Keratinocyte (primary cell): ENCODE measurements at regions not wholly inside any gene's neighbourhood (a gene's known extent, or its start where the extent isn't known, plus 50 kb on each side); places are given as distances from the start of the nearest gene placed in this dataset.
A peak's percentile ranks its signal among the peaks of the same experiment; 100 is the strongest.

Source experiments
- DNase-seq: peaks from one replicate; pipeline ENCODE4 v3.0.0-alpha.2; 2011; ENCODE audit warnings: low read depth, missing footprints, low spot score
- FAIRE-seq: peaks from 2 replicates; lab custom pipeline; 2011; peaks lifted over from hg19 to GRCh38; lab: Jason Lieb, UNC
- H2AFZ ChIP-seq: 2 replicates; pipeline ENCODE4 v1.6.0; 2012; ENCODE audit warnings: low read length, control low read depth, inconsistent platforms; ENCODE audit not compliant: control insufficient read depth
- H3K27ac ChIP-seq: 2 replicates; pipeline ENCODE4 v1.5.1; 2011; ENCODE audit warnings: low read length; ENCODE audit not compliant: control insufficient read depth, insufficient read depth
- H3K27me3 ChIP-seq: 3 replicates; pipeline ENCODE4 v1.6.0; 2011; ENCODE audit warnings: low read length; ENCODE audit not compliant: control insufficient read depth, insufficient read depth; ENCODE audit errors: extremely low read depth
- H3K36me3 ChIP-seq, 2 experiments: 2 replicates in 1 of 2; 3 replicates in 1 of 2; pipeline ENCODE4 v1.5.1; 2011; ENCODE audit warnings: low read length in 2 of 2, mild to moderate bottlenecking in 1 of 2; ENCODE audit not compliant: control insufficient read depth in 2 of 2, insufficient read depth in 2 of 2; ENCODE audit errors: extremely low read depth in 1 of 2
- H3K4me1 ChIP-seq: 3 replicates; pipeline ENCODE4 v1.5.1; 2011; ENCODE audit warnings: low read length; ENCODE audit not compliant: control insufficient read depth, insufficient read depth; ENCODE audit errors: extremely low read depth
- H3K4me2 ChIP-seq: 3 replicates; pipeline ENCODE4 v1.6.0; 2011; ENCODE audit warnings: low read depth, low read length; ENCODE audit not compliant: control insufficient read depth, insufficient read depth; ENCODE audit errors: extremely low read depth
- H3K4me3 ChIP-seq, 3 experiments: fragments of 200-600 bp in 1 of 3; sonication (generic) in 1 of 3; 2 replicates in 2 of 3; 3 replicates in 1 of 3; pipeline ENCODE4 v1.5.1; 2011 to 2016; ENCODE audit warnings: low read length in 3 of 3, mild to moderate bottlenecking in 3 of 3, control low read depth in 2 of 3, inconsistent platforms in 1 of 3, low read depth in 1 of 3, mixed read lengths in 1 of 3, mixed run types in 1 of 3, moderate library complexity in 1 of 3; ENCODE audit not compliant: control insufficient read depth in 2 of 3, insufficient read depth in 2 of 3; ENCODE audit errors: extremely low read depth in 1 of 3
- H3K79me2 ChIP-seq: 2 replicates; pipeline ENCODE4 v1.6.0; 2012; ENCODE audit warnings: low read length; ENCODE audit not compliant: control insufficient read depth, insufficient read depth
- H3K9ac ChIP-seq: 3 replicates; pipeline ENCODE4 v1.6.0; 2011; ENCODE audit warnings: low read length; ENCODE audit not compliant: control insufficient read depth, insufficient read depth; ENCODE audit errors: extremely low read depth
- H3K9me1 ChIP-seq: 3 replicates; pipeline ENCODE4 v1.6.0; 2011; ENCODE audit warnings: low read length; ENCODE audit not compliant: control insufficient read depth, insufficient read depth; ENCODE audit errors: extremely low read depth
- H3K9me3 ChIP-seq: 2 replicates; pipeline ENCODE4 v1.5.1; 2012; ENCODE audit warnings: low read depth, low read length; ENCODE audit not compliant: control insufficient read depth
- H4K20me1 ChIP-seq: 3 replicates; pipeline ENCODE4 v1.6.0; 2011; ENCODE audit warnings: low read length; ENCODE audit not compliant: control insufficient read depth, insufficient read depth; ENCODE audit errors: extremely low read depth
- CTCF ChIP-seq, 3 experiments: IDR thresholded peaks in 1 of 3; conservative IDR thresholded peaks in 1 of 3; optimal IDR thresholded peaks in 1 of 3; 2 replicates in 2 of 3; 3 replicates in 1 of 3; pipeline versions ENCODE3 to v1.5.1; 2011; ENCODE audit warnings: low read length in 3 of 3, mild to moderate bottlenecking in 3 of 3, moderate library complexity in 2 of 3, control low read depth in 1 of 3, inconsistent platforms in 1 of 3; ENCODE audit not compliant: insufficient read depth in 2 of 3; ENCODE audit errors: extremely low read depth in 1 of 3
- EZH2 ChIP-seq: IDR thresholded peaks from one replicate; pipeline ENCODE4 v1.6.1; 2012; ENCODE audit warnings: inconsistent platforms, mild to moderate bottlenecking, low read length, moderate library complexity
- dilution Hi-C: fragments of 300-500 bp; cut with MboI; formaldehyde crosslinking; loops from one replicate; pipeline ENCODE4 v1.7.0; 2020; ENCODE audit warnings: low sequenced_read_pairs; ENCODE audit not compliant: extremely low pct_ligation_motif_present

- no peak overlapping the region for H3K27ac ChIP-seq
- H3K4me3 ChIP-seq, result no peak overlapping the region
Measured at GRCh38 chr13:44191504-44192171, 182.0 kb upstream of the SERP2 start.

GRCh38 chr13:44193731-44194130, 179.9 kb upstream of the SERP2 start:
- no peak overlapping the region for H3K27ac ChIP-seq
- H3K9me1 ChIP-seq, result no peaks in the 10 kb centered on the region
- TF ChIP-seq CTCF (optimal IDR thresholded peaks at IDR 0.05 in 1 of 3, IDR thresholded peaks at IDR 0.05 in 1 of 3, conservative IDR thresholded peaks at IDR 0.05 in 1 of 3; ENCODE audit: extremely low read depth in 1 of 3, insufficient read depth in 2 of 3, low read length in 3 of 3) (no peak), EZH2 (no peak)
- DNase-seq (no peak), FAIRE-seq (no peak)
- no peaks in the 10 kb centered on the region for H3K27me3 ChIP-seq
- no peaks in the 10 kb centered on the region for H3K9me3 ChIP-seq
- no peaks in the 10 kb centered on the region for H3K36me3 ChIP-seq
- H3K79me2 ChIP-seq, result no peaks in the 10 kb centered on the region
- no peaks in the 10 kb centered on the region for H4K20me1 ChIP-seq
- no peak overlapping the region for H3K9ac ChIP-seq
- H3K4me2 ChIP-seq, result no peak overlapping the region
- H2AFZ ChIP-seq, result no peak overlapping the region
- peaks cover 18% of the 10 kb centered on the region for H3K4me1 ChIP-seq
- no peak overlapping the region for H3K4me3 ChIP-seq
- dilution Hi-C loops, result no loop called here

More at GRCh38 chr13:44191504-44192171, 182.0 kb upstream of the SERP2 start:
- peak; percentile 53 to 66 (median 54) for TF ChIP-seq CTCF (optimal IDR thresholded peaks at IDR 0.05 in 1 of 3, IDR thresholded peaks at IDR 0.05 in 1 of 3, conservative IDR thresholded peaks at IDR 0.05 in 1 of 3; ENCODE audit: extremely low read depth in 1 of 3, insufficient read depth in 2 of 3, low read length in 3 of 3)
- TF ChIP-seq EZH2, result no peak
- dilution Hi-C loops, result no loop called here
- Histone ChIP-seq H2AFZ (no peak overlapping the region), H3K9me3 (no peaks in the 10 kb centered on the region), H3K9me1 (no peaks in the 10 kb centered on the region), H3K9ac (no peak overlapping the region), H3K27me3 (no peaks in the 10 kb centered on the region), H3K4me2 (no peak overlapping the region), H4K20me1 (no peaks in the 10 kb centered on the region), H3K4me1 (peaks cover 18% of the 10 kb centered on the region), H3K36me3 (no peaks in the 10 kb centered on the region), H3K79me2 (no peaks in the 10 kb centered on the region)
- no peak for DNase-seq
- peak; percentile 55 for FAIRE-seq
